NCI-H526 treated with DMSO at 0.1 percent for 48 hours (cell line): ENCODE measurements at regions not wholly inside any gene's neighbourhood (a gene's known extent, or its start where the extent isn't known, plus 50 kb on each side); places are given as distances from the start of the nearest gene placed in this dataset.

ENCODE experiments used
- DNase-seq: peaks from one replicate; lab custom pipeline; 2025; lab: John Stamatoyannopoulos, UW

DNA sequence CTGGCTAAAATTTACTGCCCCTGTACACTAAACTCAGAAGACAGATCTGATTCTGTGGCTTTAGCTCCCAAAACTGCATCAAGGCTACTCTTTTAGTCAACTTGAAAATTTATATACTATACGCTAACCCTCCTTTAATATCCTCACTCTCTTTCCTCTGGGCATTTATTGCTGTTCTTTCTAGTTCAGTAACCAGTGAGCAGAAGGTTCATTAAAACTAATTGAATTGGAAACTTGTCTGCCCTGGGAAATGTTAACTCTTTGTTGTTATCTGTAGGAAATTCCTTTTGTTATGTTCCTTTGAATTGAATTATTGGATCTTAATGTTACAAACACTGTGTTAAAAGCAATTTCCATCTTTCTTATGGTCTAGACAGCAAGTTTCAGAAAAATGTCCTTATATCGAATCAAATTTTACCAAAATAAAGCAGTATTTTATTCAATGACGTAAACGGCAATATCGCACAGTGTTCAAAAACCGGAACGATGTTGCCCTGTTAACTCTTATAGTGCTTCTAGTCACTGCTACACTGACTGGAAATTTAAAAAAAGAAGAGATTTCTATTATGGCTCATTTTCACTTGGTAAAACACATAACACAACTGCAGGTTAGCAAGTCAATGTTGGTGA lies 168.3 kb downstream of the NR4A2 start:
- no peak for DNase-seq

DNA sequence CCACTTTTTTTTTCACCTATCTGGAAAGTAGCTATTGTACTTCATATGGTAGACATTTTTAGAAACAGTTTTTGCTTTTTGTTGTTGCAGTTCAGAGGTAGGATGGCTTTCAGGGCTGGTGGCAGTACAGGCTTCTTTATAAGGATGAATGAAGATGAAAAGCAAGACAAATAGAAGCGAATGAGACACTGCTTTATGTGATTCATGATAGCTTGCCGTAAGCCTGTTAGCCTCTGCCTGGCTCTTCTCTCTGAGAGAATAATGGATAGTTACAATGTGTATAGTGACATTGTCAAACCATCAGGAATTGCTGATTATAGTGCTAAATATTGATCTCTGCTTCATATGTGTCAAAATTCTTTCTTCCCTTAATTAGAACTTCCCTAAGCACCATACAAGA lies 173.7 kb downstream of the NR4A2 start:
- DNase-seq: no peak

DNA sequence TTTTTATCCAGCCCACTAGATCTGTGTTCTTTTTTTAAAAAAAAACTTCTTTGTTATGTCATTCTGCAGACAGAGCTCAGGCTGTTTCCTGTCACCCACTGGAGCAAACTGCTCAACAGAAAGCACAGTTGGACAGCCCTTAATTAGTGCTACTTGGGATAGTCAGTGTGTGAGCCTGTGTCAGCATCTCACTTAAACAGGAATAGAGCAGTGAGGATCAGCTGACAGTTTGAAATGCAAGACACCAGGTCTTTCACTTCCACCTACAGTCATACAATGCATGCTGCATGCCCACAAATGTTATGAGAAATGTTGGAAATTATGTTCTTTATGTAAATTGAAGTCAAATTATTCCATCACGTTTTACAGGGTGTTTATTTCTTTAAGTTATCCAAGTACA lies 174.9 kb downstream of the NR4A2 start:
- no peak for DNase-seq

DNA sequence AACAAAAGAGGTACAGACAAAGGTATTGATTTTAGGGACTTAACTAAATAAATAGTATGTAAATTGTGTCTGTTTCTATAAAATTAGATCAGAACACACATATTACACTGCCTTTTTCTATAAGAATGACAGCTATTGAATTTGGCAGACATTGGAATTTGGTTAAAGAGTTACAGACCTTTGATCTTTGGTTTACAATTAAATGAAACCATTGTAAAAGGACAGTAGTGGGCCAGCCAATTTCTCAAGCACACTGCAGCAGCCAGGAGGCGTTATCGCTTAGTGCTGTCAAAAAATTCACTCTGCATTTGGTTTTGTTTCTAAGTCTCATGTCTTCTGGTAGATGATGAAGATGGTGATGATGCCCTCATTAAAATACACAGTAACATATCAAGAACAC lies 175.9 kb downstream of the NR4A2 start:
- no peak for DNase-seq

DNA sequence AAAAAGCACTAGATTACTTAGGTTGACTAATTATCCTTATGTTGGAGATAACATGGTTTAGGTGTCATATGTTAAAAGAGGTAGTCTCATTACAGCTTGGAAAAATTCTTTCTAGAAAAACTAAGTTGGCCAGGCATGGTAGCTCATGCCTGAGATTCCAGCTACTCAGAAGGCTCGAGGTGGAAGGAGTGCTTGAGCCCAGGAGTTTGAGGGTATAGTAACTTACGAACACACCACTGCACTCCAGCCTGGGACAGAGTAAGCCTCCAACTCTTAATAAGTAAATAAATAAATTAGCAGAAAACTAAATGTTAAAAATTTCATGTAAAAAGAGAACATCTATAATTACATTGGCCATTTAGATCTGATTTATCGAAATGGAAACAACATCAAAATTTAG lies 177.2 kb downstream of the NR4A2 start:
- no peak for DNase-seq

DNA sequence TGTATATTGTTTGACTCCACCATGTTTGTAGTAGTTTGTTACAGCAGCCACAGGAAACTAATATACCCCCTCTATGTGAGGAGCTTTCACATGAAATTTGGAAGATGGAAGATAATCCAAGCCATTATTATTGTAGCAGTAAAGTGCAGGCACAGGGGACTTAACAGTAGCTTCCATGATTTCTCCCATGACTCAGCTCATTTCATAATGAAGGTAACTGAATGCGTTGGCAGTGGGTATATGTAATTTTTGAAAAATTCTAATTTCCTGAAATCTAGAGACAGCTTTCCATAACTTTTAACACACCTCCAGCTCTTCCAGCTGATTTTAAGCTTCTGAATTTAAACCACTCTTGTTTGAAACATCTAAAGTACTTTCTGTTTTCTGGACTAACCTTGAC lies 181.2 kb downstream of the NR4A2 start:
- no peak for DNase-seq

DNA sequence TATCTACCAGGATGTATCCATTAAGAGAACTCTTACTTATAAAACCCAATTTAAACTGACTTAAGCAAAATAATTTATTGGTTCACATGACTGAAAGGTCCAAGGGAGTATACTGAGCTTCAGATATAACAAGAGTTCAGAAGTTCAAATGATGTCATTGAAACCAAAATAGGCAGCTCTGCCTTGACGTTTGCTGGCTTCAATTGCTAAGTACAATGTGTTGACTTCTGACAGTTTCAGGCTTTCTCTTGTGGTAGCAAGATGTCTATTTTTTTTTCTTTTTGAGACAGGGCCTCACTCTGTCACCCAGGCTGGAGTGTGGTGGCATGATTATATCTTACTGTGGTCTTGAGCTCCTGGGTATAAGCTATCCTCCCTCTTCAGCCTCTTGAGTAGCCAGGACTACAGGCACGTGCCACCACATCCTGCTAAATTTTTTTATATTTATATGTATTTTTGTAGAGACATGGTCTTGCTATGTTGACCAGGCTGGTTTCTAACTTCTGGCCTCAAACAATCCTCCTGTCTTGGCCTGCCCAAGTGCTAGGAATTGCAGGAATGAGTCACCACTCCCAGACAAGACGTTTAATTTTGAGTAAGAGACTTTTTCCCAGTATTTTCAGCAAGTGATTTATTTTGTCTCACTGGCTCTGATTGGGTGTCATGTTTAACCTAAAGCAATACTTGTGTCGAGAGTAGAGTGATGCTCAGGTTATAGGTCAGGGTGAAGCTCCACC lies 184.8 kb downstream of the NR4A2 start:
- DNase-seq: no peak

DNA sequence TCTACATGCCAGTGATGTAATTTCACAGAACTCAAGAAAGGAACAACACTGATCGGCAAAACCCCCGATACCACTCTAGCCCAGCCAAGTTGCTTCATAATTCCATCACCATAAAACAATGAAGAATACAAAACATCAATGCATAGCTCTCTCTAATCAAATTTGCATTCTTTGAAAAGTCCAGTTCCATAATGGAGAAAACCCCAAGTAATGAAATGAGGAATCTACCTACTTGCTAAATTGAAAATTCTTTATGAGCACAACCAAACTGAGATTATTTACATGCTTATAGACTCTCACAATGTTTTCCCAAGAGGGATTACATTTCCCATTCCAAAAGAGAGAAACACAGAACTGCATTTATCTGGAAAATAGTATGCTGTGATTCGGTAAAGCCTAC lies 186.5 kb downstream of the NR4A2 start:
- DNase-seq: no peak

DNA sequence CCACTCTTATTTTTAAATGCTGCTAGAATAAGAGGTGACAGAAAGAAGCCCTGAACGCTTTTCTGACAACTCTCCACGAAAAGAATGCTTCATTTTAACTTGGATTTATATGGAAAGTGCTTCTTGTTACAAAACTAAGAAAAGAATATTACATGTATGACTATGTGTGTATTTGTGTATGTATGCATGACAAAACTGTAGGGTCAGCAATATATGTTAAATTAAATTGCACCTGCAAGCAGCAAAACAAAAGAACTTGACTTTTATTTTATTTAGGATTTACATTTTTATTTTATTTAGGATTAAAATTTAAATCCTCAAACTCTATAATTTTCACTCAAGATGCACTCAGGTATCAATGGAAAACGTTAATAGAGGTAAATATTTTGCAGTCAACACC lies 187.1 kb downstream of the NR4A2 start:
- DNase-seq: no peak

DNA sequence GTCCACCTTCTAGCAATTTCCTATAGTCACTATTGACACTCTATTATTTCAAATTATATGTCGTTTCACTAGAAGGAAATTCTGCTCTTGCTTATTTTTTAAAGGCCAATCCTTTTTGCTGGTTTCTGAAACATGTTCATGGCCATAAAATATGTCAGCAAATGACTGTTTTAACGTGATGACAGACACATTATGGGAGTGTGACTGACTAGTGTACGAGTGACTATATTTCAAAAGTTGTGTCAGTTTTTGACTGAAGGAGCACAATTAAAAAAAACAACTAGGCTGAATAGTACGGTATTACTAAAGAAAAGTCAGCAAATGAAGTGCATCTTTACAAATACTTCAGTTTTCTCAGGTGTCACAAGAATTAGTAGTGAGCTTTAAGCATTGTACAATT lies 196.0 kb downstream of the NR4A2 start:
- DNase-seq: no peak

DNA sequence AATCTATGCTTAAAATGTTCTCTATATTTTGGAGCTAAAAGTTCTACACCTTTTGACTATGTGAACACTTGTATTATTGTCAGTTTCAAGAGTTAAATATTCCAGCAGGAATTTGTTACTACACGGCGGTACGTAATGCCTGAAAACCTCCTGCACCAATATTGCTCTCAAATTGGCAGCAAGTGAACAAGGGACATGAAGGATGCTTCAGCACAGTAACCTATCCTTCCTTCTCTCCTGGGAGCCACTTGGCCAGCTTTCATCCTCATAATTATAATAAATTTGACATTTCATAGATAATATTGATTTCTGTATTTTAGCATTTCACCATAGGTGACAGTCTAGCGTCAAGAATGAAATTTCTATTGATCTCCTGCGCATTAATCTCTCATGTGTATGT lies 197.6 kb downstream of the NR4A2 start:
- DNase-seq: no peak

DNA sequence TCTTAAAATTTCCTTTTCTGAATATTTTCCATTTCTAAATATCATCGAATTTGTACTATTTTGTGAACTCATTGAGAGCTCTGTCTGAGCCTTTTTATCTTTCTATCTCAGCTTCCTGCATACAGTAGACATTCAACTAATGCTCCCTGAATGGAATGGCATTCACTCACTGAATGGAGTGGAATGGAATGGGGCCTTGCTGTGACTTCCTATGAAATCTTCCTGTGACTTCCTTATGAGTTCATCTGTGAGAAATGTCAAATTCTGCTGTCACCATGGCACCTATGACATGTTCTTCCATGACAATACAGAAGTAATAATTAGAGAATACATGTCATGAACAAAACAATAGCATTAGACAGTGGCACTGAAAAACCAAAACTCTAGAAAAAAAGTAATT lies 199.6 kb downstream of the NR4A2 start:
- DNase-seq: no peak

DNA sequence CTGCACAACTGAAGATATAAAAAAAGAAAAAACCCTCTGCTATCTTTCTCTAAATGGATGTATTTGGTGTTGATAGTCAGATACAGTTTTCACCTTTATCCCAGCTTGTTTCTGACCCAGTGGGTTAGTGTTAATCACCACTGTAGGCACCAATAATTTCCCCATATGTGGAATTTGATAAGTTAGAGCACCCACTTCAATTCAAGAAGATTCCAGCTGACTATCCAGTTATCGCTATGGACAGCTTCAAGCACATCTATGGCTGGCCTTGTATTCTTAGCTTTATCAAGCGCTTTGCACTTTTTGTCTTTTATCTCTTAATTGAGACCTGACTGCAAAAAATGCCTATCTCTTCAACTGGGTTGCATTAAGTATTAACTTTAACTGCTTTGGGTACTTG lies 200.4 kb downstream of the NR4A2 start:
- no peak for DNase-seq

DNA sequence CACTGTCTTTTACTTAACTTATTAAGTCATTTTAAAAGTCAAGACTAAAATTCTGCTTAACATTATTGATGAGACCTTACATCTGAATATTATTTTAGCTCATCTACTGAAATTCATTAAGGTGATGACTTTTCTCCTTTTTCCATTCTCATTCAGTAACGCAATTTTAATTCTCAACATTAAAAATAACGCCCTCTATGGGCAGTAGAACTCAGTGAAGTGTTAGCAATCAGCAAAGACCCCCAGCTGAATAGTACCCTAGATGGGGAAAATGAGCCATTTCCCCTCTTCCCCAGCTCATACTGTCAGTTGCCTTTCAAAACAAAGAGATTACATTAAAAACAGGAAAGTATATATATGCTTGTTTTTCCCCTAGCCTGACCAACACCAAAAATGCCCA lies 203.3 kb downstream of the NR4A2 start:
- DNase-seq: no peak

DNA sequence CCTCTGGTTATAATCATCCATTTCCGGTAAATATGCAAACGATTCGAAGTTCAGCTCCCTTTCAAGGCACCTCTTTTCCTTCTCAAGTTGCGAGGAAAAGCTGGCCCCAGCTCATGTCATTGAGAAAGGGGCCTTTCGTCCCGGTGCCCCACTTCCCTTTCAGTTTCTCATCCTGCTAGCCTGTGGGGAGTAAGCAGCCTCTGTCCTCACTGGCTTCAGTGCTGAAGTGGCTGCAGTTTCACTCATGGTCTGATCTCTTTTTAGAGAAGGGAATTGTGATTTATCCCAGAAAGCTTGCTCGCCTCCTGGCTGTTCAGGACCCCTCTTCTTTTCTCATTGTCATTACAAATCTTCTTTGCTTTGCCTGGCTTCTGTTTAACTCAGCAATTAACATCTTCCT lies 207.5 kb downstream of the NR4A2 start:
- no peak for DNase-seq

DNA sequence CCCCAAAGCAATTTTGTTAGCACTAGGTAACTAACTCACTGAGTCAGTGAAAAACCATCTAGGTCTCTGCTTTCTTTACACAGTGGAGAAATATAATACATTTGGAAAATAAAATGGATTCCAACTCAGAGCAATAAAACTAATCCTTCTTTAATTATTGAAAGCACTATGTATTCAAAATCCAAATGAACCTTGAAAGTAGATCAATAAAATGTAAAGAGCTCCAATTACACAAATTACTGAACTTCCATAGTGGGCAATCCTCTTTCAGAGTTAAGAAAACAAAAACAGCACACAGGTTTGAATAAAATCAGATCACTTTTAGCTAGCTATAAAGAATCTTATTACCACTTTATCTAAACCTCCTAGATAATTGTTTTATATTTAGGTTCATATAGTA lies 208.1 kb downstream of the NR4A2 start:
- DNase-seq: no peak

DNA sequence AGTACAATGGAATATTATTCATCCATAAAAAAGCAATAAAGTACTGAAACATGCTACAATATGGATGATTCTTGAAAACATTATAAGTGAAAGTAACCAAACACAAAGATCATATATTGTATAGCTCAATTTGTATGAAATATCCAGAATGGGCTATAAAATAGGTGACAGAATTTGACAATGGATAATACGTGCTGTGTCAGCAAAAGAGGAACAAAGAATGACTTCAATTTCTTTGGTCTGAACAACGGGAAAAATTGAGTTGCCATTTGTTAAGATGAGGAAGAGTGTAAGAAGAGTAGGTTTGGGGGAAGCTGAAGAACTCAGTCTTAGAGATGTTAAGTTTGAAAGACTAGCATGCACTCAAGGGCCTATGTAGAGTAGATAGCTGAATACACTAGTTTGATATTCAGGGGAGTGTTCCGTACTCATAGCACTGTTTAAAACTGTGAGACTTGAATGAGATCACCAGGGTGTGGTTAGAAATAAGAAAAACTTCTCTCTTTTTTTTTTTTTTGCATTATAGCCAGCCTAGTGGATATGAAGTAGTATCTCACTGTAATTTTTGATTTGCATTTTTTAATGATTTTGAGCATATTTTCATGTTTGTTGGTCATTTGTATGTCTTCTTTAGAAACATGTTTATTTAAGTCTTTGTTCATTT lies 213.6 kb downstream of the NR4A2 start:
- DNase-seq: no peak

DNA sequence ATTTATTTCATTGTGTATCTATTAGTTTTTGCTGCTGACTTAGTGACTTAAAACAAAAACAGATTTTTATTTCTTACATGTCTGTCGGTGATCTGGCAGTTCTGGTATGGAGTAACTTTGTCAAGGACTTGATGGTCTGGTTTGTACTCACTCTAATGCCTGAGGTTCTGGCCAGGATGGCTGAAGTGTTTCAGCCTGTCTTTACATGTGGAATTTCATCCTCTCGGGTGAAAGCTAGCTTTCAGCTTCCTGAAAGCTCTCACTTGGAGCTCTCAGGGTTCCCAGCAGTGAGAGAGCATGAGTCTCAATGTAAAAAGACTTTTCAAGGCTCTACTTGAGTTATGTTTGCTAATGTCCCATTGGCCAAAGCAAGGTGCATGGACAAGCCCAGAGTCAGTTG lies 216.4 kb downstream of the NR4A2 start:
- no peak for DNase-seq

DNA sequence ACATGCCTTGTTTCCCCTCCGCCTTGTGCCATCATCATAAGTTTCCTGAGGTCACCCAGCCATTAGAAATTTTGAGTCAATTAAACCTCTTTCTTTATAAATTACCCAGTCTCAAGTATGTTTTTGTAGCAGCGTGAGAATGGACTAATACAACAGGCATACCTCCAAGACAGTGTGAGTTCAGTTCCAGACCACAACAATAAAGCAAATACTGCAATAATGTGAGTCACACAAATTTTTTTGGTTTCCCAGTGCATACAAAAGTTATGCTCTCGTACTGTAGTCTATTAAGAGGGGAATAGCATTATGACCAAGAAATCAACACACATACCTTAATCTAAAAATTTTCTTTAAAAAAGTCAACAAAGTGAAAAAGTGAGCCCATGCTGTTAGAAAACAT lies 217.2 kb downstream of the NR4A2 start:
- DNase-seq: no peak

DNA sequence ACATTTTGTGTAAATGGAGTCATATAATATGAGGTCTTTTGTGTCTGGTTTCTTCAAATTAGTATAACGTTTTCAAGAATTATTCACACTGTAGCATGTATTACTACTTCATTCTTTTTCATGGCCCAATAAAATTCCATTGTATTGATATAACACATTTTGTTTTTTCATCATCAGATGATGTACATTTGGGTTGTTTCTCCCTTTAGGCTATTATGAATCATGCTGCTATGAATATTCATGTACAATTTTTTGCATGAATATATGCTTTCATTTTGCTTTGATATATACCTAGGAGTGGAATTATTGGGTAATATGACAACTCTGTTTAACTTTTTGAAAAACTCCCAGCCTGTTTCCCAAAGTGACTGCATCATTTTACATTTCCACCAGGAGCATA lies 220.2 kb downstream of the NR4A2 start:
- DNase-seq: no peak

DNA sequence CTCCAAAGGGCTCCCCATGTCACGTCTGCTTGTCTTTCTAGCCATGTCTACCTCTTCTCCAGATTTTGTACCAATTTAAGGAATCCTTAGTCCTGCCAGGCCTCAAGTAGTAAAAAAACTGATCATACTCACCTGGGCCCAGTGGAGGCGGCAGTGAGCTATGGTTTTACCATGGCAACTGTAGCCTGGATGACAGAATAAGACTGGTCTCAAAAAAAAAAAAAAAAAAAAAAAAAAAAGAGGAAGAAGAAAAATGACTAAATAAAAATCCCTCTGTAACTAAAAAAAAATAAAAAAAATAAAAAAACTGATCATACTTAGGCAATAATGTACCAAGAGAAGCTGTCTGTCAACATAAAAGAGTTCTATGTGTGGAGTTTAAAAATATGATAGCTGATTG lies 221.6 kb downstream of the NR4A2 start:
- no peak for DNase-seq

DNA sequence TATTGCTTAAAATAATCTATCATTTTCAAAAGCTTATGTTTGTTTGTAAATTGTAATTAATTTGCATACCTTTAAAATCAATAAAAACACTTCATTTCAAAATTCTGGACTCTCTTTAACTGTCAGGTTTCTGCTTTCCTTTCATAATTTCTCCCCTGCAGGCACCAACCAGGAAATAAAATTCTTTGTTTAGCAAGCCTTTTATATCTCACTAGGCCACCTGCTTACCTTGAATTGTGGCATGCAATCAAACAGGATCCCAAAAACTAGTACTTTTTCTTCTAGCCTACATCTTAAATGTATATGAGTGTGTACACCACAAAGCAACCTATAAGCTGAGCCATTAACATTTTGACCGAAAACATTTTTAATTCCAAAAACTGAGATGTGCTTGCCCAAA lies 233.1 kb downstream of the NR4A2 start:
- no peak for DNase-seq

DNA sequence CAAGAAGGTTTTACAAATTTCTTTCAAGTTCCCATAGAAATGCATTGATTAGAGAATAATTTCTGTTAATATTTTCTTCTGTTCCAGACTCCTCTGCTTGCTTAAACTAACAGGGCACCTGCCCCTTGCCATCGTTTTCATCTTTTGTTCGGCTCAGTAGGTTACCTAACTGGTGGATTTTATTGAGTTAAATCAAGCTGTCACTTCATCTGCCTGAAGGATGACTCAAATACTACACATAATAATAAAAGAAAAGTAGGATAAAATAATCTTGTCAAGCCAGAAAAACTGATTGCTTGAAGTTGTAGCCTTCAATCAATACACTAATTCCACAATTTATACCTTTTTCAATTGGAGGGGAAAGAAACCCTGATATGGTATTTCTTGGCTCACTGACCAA lies 234.0 kb downstream of the NR4A2 start:
- DNase-seq: no peak

DNA sequence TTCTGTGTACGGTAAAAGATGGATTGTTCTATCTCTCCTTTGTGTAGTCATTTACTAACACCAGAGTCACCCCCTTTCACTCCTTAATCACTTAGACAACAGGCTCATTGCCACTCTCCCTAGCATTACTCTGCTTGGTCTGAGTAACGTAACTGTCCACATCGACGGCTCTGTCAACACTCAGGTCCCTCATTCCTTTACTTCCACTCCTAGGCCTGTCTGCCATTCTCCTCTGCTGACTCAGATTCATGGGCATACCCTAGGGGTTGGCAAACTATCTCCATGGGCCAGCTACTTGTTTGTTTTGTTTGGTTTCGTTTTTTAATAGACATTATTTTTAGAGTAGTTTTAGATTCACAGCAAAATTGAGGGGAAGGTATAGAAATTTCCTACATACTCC lies 243.9 kb downstream of the NR4A2 start:
- DNase-seq: no peak
